Posterior cingulate gyrus (tissue), 11 donors: ENCODE measurements at regions not wholly inside any gene's neighbourhood (a gene's known extent, or its start where the extent isn't known, plus 50 kb on each side); places are given as distances from the start of the nearest gene placed in this dataset.

Experiments
- DNase-seq, 10 donors: peaks; one replicate each; pipeline versions ENCODE4 v3.0.0 to v3.0.0-alpha.2; 2020 to 2021; ENCODE audit warnings: mixed read lengths in 3 of 10
- intact Hi-C: fragments of 100-400 bp; cut with DNase I; formaldehyde crosslinking; loops from one replicate; pipeline ENCODE4 v1.15.1; 2023

DNA sequence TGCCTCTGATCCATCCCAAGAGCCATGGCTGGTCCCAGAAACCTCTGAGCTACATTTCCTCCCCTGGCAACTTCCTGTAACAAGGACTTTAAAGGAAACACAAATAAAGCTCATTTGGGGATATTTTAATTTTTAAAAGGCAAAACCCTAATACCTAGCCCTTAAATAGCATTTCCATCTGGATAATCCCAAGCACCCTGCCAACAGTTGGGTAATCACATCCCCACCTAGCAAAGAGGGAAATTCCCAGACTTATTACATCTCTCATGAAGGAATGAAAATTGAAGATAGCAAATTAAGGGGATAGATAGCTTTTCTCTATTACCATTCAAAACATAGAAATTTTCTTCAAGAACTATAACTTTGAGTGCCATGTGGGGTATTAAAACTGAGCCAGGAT lies 213.7 kb upstream of the BMP4 start:
- DNase-seq = no peak
- intact Hi-C loops = no loop called here

DNA sequence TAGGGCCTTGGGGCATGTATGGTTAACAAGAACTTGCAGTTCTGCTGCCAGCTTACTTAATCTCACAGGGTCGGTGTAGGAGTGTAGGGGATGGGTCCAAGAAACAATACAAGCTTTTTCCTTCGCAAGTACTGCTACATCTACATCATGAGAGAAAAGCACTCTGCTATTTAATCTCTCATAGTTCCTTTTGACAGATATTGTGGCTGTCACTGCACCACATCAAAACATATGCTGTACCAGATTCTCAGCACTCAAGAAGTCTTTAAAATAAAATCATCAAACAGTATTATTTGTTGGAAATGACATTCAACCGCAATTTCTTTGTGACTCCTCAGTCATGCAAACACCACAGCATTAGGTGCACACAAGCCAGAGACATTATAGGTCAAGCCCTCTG lies 215.5 kb upstream of the BMP4 start:
- intact Hi-C loops = no loop called here
- DNase-seq = no peak

GRCh38 chr14:54172562-54172961 lies 215.9 kb upstream of the BMP4 start:
- DNase-seq = no peak
- intact Hi-C loops = no loop called here

DNA sequence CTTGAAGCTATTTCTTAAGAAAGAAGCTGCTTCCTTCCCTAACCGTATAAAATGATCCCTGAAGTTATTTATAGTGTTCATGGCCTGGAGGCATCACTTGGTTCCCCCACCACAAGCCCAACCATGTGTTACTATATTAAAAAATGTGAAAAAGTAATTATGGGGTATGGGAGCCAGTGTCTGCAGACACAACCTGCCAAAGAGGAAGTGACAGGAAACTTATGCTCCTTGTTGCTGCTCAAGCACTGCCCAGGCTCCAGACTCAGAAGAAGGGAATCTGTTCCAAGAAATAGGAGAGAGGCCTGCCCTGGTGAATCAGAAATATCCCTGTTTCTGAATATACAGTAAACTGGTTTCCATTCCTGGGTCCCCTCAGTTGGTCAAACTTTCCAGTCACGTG lies 217.2 kb upstream of the BMP4 start:
- DNase-seq = no peak
- intact Hi-C loops = no loop called here

- intact Hi-C loops = no loop called here
Observed at GRCh38 chr14:54174457-54174856, 217.8 kb upstream of the BMP4 start.

GRCh38 chr14:54175298-54175942 lies 218.8 kb upstream of the BMP4 start:
- intact Hi-C loops = loop anchor here (1.0 to 5.0 kb wide), 2 partner anchors 152 to 636 kb away; no protein-coding TSS in a partner anchor
- DNase-seq = peak in 7 of 10 donors; percentile 24 to 85 (median 66)

More at GRCh38 chr14:54174457-54174856, 217.8 kb upstream of the BMP4 start:
- no peak for DNase-seq

- no peak for DNase-seq
Observed at GRCh38 chr14:54177019-54177418, 219.8 kb upstream of the CDKN3 start.

DNA sequence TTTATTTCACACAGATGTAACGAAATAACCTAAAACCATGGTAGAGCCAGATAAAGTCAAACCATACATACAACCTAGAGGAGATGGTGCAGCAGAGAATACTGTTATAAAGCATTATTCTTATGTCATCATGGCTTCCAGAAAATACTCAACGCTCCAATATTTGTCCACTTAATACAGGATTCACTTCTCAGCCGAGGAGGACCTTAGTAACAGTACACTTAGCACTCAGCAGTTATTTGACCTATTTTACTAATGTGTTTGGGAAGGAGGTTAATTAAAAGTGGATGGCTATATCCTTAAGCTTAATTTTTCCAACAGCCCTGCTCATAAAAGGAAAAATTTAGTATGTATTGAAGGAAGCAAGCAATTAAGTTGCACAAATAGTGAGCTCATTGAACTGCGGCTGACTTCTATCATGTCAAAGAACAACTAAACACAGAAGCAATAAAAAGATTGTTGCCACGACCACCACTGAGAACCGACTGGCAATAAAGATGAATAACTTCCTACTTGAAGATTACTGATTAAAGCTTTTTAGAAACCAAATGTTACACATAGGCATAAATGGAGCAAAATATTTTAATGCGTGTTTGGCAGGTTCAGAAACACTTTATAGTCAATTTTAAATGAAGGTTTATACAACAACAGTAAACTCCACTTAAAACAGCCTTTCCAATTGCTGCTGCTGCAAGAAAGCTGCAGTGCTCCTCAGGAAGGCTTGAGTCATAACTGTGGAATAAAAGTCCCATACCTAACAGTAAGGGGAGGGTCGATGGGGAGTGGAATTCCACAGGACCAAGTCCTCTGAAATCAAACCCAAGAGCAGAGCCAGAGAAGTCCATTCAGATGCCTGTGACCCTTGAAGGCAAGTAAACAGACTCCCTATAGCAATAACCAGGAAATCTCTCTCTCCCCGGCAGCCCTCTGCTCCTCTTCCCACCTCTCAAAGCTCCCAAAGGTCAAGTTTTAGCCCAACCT lies 218.9 kb upstream of the CDKN3 start:
- intact Hi-C loops = loop anchor here (5.0 kb wide), 1 partner anchor 149 kb away; no protein-coding TSS in a partner anchor
- no peak for DNase-seq

More at GRCh38 chr14:54177019-54177418, 219.8 kb upstream of the CDKN3 start:
- intact Hi-C loops = loop anchor here (5.0 kb wide), 1 partner anchor 150 kb away; no protein-coding TSS in a partner anchor

GRCh38 chr14:54182419-54183045 lies 214.3 kb upstream of the CDKN3 start:
- DNase-seq = no peak
- intact Hi-C loops = no loop called here

- intact Hi-C loops = no loop called here
- DNase-seq = no peak
Observed at GRCh38 chr14:54186821-54187763, 209.7 kb upstream of the CDKN3 start.

DNA sequence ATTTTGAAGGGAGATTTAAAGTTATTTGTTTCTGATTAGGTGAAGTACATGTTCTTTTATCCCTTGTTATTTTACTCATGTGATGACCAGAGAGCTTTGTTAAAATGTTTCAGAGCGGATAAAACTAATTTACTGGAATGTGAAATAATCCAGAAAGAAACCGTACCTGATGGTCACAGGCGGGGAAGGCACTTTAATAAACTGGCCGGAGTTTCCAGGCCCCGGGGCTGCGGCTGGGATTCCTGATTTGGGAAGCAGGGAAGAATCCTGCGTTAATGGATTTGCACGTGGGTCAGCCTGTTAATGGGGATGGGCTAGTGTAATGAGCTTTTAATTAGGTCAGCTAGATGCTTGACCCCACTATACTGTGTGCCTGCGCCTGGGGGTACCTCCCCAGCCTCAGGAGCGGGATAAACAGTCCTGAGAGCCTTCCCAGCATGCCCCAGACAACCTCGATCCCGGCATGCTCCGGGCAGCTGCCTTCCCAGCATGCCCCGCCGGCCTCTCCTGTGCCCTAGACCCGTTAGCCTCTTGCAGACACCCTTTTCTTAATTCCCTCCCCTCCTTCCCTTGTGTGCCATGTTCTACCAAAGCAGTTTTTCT lies 208.6 kb upstream of the CDKN3 start:
- intact Hi-C loops = no loop called here

GRCh38 chr14:54189333-54189732 lies 207.5 kb upstream of the CDKN3 start:
- no peak for DNase-seq
- intact Hi-C loops = no loop called here

More for the DNA sequence above, 208.6 kb upstream of the CDKN3 start:
- peak in 1 of 10 donors; percentile 73 for DNase-seq

DNA sequence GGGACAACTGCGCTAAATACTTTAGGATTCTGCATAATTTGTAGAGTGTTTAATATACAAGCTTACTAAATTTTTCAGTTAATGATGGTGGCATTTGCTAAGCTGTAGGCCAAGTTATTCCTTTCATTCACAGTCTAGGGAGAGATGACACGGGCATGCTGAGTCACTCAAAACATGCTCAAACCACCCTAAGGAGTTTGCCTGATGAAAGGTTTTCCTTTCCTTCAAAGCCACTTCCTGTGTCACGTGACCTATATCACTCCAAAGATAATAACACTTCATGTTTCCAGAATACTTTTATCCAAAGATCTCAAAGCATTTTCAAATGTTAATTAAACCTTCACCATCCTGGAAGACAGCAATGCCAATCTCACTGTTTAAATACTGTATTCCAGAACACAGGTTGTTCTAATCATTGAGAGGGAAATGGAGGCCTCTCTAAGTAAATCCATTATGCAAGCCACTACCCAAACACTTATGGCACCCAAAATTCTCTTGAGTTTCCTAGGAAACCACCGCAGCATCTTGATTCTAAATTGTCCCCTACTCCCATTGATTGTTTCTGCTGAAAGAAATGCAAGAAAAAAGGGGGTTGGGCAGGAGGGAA lies 207.0 kb upstream of the CDKN3 start:
- no peak for DNase-seq
- intact Hi-C loops = no loop called here

DNA sequence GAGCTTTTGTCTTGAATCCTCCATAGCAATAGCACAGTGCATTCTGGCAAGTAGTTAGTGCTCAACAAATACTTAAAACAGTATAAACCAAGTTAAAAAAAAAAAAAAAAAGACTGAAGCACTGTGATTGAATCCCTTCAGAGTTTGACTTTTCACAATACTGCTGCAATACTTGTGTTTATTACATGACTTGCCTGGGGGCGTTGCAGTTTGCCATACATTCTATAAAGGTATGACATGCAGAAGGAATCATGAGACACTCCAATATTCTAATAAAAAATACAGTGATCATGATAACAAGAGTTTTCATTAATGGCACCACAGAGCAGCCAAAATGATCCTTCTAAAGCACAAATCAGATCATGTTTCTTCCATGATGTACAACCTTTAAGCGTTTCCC lies 205.0 kb upstream of the CDKN3 start:
- intact Hi-C loops = no loop called here
- no peak for DNase-seq

- no peak for DNase-seq
- intact Hi-C loops = no loop called here
Observed at GRCh38 chr14:54192610-54193009, 204.2 kb upstream of the CDKN3 start.

GRCh38 chr14:54193871-54194270 lies 202.9 kb upstream of the CDKN3 start:
- no peak for DNase-seq
- intact Hi-C loops = no loop called here

GRCh38 chr14:54194501-54194900 lies 202.3 kb upstream of the CDKN3 start:
- intact Hi-C loops = no loop called here
- DNase-seq = no peak

- no peak for DNase-seq
- intact Hi-C loops = no loop called here
Observed at GRCh38 chr14:54197369-54197768, 199.4 kb upstream of the CDKN3 start.

- DNase-seq = no peak
- intact Hi-C loops = no loop called here
Observed at GRCh38 chr14:54200726-54201125, 196.1 kb upstream of the CDKN3 start.
